Endothelial cell of umbilical vein (primary cell): ENCODE measurements at regions not wholly inside any gene's neighbourhood (a gene's known extent, or its start where the extent isn't known, plus 50 kb on each side); places are given as distances from the start of the nearest gene placed in this dataset.
A peak's percentile ranks its signal among the peaks of the same experiment; 100 is the strongest.

Experiments
- BruUV-seq: library from RNA; stranded (reverse); fragments of 400-500 nt; replicated peaks from 2 replicates; lab custom pipeline; 2021; lab: Mats Ljungman, UMichigan
- CTCF ChIA-PET: fragments of 300-600, 350-600 bp; sonication (Branson Sonifier 250); formaldehyde crosslinking; loops from one replicate; lab custom pipeline; 2021; ENCODE audit warnings: antibody characterized with exemption, inconsistent platforms; lab: Charles Lee
- POLR2A ChIA-PET: fragments of 300-600, 350-600 bp; sonication (Branson Sonifier 250); formaldehyde crosslinking; loops from one replicate; lab custom pipeline; 2021; ENCODE audit warnings: antibody characterized with exemption, inconsistent platforms; lab: Charles Lee
- DNase-seq: peaks from one replicate; pipeline ENCODE4 v3.0.0-alpha.2; 2011; ENCODE audit warnings: low read depth, low spot score
- FAIRE-seq: peaks from 2 replicates; lab custom pipeline; 2011; peaks lifted over from hg19 to GRCh38; lab: Jason Lieb, UNC
- H2AFZ ChIP-seq: 2 replicates; pipeline ENCODE4 v1.6.0; 2012; ENCODE audit warnings: low read depth, low read length, control low read depth, inconsistent platforms
- H3K27ac ChIP-seq: 2 replicates; pipeline ENCODE4 v1.5.1; 2011; ENCODE audit warnings: low read depth, mild to moderate bottlenecking, control low read depth, low read length, moderate library complexity; ENCODE audit not compliant: insufficient read depth
- H3K27me3 ChIP-seq, 2 experiments: 2 replicates each; pipeline versions ENCODE4 v1.6.0 to v1.6.1; 2011; ENCODE audit warnings: low read length in 2 of 2, mixed read lengths in 1 of 2; ENCODE audit not compliant: control insufficient read depth in 2 of 2, insufficient read depth in 2 of 2
- H3K36me3 ChIP-seq, 2 experiments: 2 replicates in 1 of 2; 3 replicates in 1 of 2; pipeline ENCODE4 v1.5.1; 2011; ENCODE audit warnings: low read length in 2 of 2, mild to moderate bottlenecking in 1 of 2, moderate library complexity in 1 of 2; ENCODE audit not compliant: control insufficient read depth in 2 of 2, insufficient read depth in 2 of 2; ENCODE audit errors: extremely low read depth in 1 of 2
- H3K4me1 ChIP-seq: 3 replicates; pipeline ENCODE4 v1.5.1; 2011; ENCODE audit warnings: mild to moderate bottlenecking, low read length; ENCODE audit not compliant: control insufficient read depth, insufficient read depth; ENCODE audit errors: extremely low read depth
- H3K4me2 ChIP-seq: 2 replicates; pipeline ENCODE4 v1.6.1; 2011; ENCODE audit warnings: low read length, control low read depth, mixed read lengths; ENCODE audit not compliant: insufficient read depth
- H3K4me3 ChIP-seq, 3 experiments: fragments of 200-600 bp in 1 of 3; sonication (generic), shearing (Covaris generic) in 1 of 3; replicated peaks in 1 of 3; 2 replicates each; pipeline ENCODE4 v1.5.1; 2011 to 2016; ENCODE audit warnings: control low read depth in 3 of 3, low read length in 3 of 3, mild to moderate bottlenecking in 2 of 3, inconsistent platforms in 1 of 3, low read depth in 1 of 3, moderate library complexity in 1 of 3; ENCODE audit not compliant: insufficient read depth in 1 of 3
- H3K79me2 ChIP-seq: 2 replicates; pipeline ENCODE4 v1.6.0; 2012; ENCODE audit warnings: low read length, inconsistent platforms; ENCODE audit not compliant: control insufficient read depth, insufficient read depth
- H3K9ac ChIP-seq: replicated peaks from 2 replicates; pipeline ENCODE3; 2011; ENCODE audit warnings: low read length, control low read depth; ENCODE audit not compliant: insufficient read depth; ENCODE audit errors: extremely low read depth
- H3K9me1 ChIP-seq: replicated peaks from 3 replicates; pipeline ENCODE4 v1.6.0; 2011; ENCODE audit warnings: mild to moderate bottlenecking, low read length; ENCODE audit not compliant: control insufficient read depth, insufficient read depth; ENCODE audit errors: extremely low read depth
- H3K9me3 ChIP-seq: replicated peaks from 2 replicates; pipeline ENCODE4 v1.5.1; 2012; ENCODE audit warnings: low read length, inconsistent platforms; ENCODE audit not compliant: control insufficient read depth, insufficient read depth
- H4K20me1 ChIP-seq: replicated peaks from 2 replicates; pipeline ENCODE3; 2011; ENCODE audit warnings: mild to moderate bottlenecking, low read length; ENCODE audit not compliant: control insufficient read depth, insufficient read depth; ENCODE audit errors: extremely low read depth
- CTCF ChIP-seq, 2 donors: IDR thresholded peaks; 1 replicate in 1 of 2; 2 replicates in 1 of 2; pipeline ENCODE4 v1.5.1; 2011; ENCODE audit warnings: low read length in 2 of 2, mild to moderate bottlenecking in 2 of 2, moderate library complexity in 2 of 2, control low read depth in 1 of 2, inconsistent platforms in 1 of 2, low read depth in 1 of 2; ENCODE audit not compliant: insufficient read depth in 1 of 2; ENCODE audit errors: extremely low read depth in 1 of 2
- EZH2 ChIP-seq: IDR thresholded peaks from 2 replicates; pipeline ENCODE4 v1.6.1; 2012; ENCODE audit warnings: borderline replicate concordance, low read depth, mild to moderate bottlenecking, moderate library complexity, low read length, inconsistent platforms; ENCODE audit not compliant: severe bottlenecking
- FOS ChIP-seq: IDR thresholded peaks from 2 replicates; pipeline ENCODE4 v1.6.1; 2011; ENCODE audit warnings: mild to moderate bottlenecking, low read length, moderate library complexity, borderline replicate concordance; ENCODE audit not compliant: insufficient read depth
- GATA2 ChIP-seq: IDR thresholded peaks from 2 replicates; pipeline ENCODE4 v1.7.0; 2011; ENCODE audit warnings: low read depth, mild to moderate bottlenecking, moderate library complexity, mixed read lengths, low read length; ENCODE audit not compliant: insufficient read length, insufficient read depth
- JUN ChIP-seq: IDR thresholded peaks from 2 replicates; pipeline ENCODE4 v1.6.1; 2011; ENCODE audit warnings: borderline replicate concordance, low read depth; ENCODE audit not compliant: insufficient read length, insufficient read depth
- MYC ChIP-seq: IDR thresholded peaks from one replicate; pipeline ENCODE4 v1.6.1; 2011; ENCODE audit warnings: mild to moderate bottlenecking, low read depth, low read length
- POLR2A ChIP-seq: IDR thresholded peaks from 2 replicates; pipeline ENCODE4 v1.6.1; 2012; ENCODE audit warnings: low read depth, mild to moderate bottlenecking, control low read depth, low read length
- POLR2AphosphoS5 ChIP-seq: IDR thresholded peaks from 2 replicates; pipeline ENCODE4 v1.6.1; 2012; ENCODE audit warnings: low read depth, mild to moderate bottlenecking, control low read depth, low read length, moderate library complexity; ENCODE audit not compliant: insufficient read depth
- dilution Hi-C: fragments of 300-500 bp; cut with MboI; formaldehyde crosslinking; loops from one replicate; pipeline ENCODE4 v1.15.0; 2019; ENCODE audit warnings: low sequenced_read_pairs; ENCODE audit not compliant: extremely low pct_ligation_motif_present
- intact Hi-C: fragments of 100-400 bp; cut with micrococcal nuclease; formaldehyde crosslinking; loops from one replicate; pipeline ENCODE4 v1.10.0; 2022
- TF ChIP-seq, protein P1 (sequence below): IDR thresholded peaks from 2 replicates; pipeline ENCODE4 v1.6.1; 2011; ENCODE audit not compliant: insufficient read depth, insufficient read length

- no peak overlapping the region for H3K4me2 ChIP-seq
- FAIRE-seq = no peak
- no peaks in the 10 kb centered on the region for H4K20me1 ChIP-seq
Observed at GRCh38 chr12:92469837-92470236, 233.0 kb upstream of the PLEKHG7 start.

More at GRCh38 chr12:92469837-92470236, 233.0 kb upstream of the PLEKHG7 start:
- H3K9ac ChIP-seq = no peak overlapping the region
- no peaks in the 10 kb centered on the region for H3K4me1 ChIP-seq
- no peaks in the 10 kb centered on the region for H3K9me3 ChIP-seq
- CTCF ChIA-PET = interaction anchor here (1.3 kb wide), 1 partner anchor 11 kb away, joined by 4 read pairs; no protein-coding TSS in a partner anchor
- intact Hi-C loops = no loop called here
- peak; percentile 11 for DNase-seq
- no peaks in the 10 kb centered on the region for H3K27me3 ChIP-seq
- dilution Hi-C loops = no loop called here
- POLR2A ChIA-PET = interaction anchor here (0.6 kb wide), 1 partner anchor 735 kb away, joined by 3 read pairs; no protein-coding TSS in a partner anchor
- no peak overlapping the region for H3K4me3 ChIP-seq
- TF ChIP-seq FOS (no peak), EZH2 (no peak), POLR2A (no peak), CTCF (IDR thresholded peaks at IDR 0.05; ENCODE audit: extremely low read depth in 1 of 2, insufficient read depth in 1 of 2, low read depth in 1 of 2, low read length in 2 of 2) (no peak), MYC (no peak), JUN (no peak), POLR2AphosphoS5 (no peak), GATA2 (no peak)
- TF ChIP-seq, protein P1, sequence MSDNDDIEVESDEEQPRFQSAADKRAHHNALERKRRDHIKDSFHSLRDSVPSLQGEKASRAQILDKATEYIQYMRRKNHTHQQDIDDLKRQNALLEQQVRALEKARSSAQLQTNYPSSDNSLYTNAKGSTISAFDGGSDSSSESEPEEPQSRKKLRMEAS = no peak
- H2AFZ ChIP-seq = no peak overlapping the region
- BruUV-seq = no TSS peak
- no peak overlapping the region for H3K27ac ChIP-seq
- H3K9me1 ChIP-seq = no peaks in the 10 kb centered on the region
- H3K79me2 ChIP-seq = no peaks in the 10 kb centered on the region
- H3K36me3 ChIP-seq = no peaks in the 10 kb centered on the region
